NCI-H524 (cell line): ENCODE measurements at regions not wholly inside any gene's neighbourhood (a gene's known extent, or its start where the extent isn't known, plus 50 kb on each side); places are given as distances from the start of the nearest gene placed in this dataset.
A peak's percentile ranks its signal among the peaks of the same experiment; 100 is the strongest.

Experiments used
- DNase-seq, 2 experiments: peaks; one replicate each; lab custom pipeline; 2025; lab: John Stamatoyannopoulos, UW

DNA sequence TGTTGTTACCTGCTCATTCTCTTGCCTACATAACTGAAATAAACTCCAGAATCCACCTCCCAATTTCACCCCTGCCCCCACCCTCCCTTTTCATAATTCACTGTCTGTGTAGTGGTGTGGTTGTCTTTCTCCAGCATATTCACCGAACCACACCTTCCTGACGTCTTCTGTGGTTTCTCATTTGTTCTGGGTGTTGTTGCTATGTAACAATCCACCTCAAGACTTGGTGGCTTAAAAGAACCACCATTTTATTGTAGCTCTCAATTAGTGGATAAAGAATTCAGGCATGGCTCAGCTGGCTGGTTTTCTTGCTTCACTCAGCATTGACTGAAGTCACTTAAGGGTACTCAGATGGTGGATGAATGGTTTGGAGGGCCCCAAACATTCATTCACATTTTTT, 229.8 kb downstream of the MAF start:
- no peak for DNase-seq

DNA sequence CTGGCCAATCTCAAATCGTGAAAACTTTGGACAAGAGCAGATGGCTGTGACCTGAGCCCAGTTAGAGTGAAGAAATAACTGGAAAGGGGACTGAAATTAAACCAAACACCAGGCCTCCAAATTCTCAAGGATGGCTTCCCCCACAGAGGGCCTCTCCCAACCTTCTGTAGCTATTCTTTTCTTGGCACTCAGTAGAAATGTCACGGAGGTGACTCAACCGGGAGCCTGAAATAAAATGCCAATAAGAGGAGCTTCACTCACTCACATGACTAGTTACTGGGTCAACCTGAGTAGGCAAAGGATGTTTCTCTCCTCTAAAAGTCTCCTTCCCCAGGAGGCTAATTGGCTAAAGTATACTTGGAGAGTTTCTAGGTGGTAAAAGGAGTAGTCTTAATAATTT, 230.7 kb downstream of the MAF start:
- DNase-seq = no peak

DNA sequence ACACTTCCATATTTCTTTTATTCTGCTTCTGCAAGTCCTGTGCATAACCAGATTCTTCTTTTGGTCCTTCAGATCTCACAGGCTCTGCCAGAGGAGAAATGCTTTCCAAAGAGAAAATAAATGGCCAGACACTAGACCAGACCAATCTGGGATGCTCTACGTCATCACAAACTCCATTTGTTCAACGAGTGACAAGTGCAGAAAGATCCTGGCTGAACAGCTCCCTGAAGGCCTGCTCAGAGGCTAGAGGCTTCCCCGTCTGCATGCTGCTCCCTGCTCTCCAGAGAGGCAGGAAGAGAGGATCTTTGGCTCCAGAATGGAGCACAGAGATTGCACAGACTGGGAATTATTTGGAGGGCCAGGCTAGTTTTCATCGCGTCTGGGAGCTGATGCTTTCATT, 232.7 kb downstream of the MAF start:
- no peak for DNase-seq

DNA sequence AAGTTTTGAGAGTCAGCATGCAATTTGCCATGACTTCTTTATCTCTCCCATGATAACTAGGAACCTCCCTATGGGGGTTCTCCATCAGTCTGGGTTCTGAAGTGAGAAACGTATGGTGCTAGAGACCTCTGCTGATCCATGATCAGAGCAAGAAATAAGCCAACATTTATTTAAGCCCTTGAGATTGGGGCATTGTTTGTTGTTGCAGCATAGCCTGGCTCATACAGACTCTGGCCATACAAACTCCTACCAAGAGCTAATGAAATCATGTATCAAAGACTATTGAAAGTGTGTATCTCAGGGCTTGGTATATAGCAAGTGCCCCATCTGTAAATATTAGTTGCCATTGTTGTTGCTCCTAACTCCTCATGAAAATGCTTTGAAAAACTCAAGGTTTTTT, 233.9 kb downstream of the MAF start:
- no peak for DNase-seq

DNA sequence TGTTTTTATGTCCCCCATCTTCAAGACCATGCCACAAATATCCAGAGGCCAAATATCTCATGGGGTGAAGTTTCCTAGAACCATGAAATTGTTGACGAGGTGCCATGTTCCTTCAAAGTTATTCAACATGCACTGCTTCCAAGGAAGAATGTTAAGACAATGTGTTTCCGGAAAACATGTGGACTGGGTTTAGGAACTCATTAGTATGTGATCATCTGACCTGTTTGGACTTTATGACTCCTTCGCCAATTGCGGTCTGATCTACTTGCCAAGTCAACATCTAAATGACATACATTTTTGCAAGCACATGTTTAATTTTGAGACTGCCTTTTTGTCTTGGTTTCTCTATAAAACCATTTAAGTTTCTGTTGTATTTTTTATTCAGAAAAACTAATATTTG, 234.8 kb downstream of the MAF start:
- DNase-seq = no peak

DNA sequence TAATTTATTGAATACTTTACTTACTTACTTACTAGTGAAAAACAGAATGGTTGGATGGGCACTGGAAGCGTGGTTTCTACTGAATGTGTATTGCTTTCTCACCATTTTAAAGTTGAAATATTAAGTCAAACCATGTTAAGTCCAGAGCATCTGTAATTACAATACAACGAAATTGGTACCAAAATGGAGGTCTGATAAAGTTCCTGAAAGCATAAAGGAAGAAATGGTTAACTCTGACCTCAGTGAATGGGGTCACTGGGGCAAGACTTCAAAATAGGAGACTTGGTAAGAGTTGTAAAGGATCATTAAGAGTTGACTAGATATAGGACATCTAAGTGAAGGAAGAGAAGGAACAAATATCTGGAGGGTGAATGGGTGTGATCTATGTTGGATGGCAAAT, 237.1 kb downstream of the MAF start:
- no peak for DNase-seq

DNA sequence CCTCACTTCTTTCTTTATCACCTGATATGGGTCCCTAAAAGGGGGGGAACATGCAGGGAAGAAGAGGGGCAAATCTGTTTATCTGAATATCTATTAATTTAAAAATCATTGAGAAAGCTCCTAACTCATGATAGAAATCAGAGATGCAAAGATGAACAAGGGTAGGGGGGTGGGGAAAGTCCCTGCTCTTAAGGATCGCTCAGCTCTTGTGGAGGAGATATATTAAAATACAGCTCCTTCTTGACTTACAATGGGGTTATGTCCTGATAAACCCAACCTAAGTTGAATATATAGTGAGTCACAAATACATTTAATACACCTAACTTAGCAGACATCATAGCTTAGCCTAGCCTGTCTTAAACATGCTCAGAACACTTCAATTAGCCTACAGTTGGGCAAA, 237.5 kb downstream of the MAF start:
- no peak for DNase-seq

DNA sequence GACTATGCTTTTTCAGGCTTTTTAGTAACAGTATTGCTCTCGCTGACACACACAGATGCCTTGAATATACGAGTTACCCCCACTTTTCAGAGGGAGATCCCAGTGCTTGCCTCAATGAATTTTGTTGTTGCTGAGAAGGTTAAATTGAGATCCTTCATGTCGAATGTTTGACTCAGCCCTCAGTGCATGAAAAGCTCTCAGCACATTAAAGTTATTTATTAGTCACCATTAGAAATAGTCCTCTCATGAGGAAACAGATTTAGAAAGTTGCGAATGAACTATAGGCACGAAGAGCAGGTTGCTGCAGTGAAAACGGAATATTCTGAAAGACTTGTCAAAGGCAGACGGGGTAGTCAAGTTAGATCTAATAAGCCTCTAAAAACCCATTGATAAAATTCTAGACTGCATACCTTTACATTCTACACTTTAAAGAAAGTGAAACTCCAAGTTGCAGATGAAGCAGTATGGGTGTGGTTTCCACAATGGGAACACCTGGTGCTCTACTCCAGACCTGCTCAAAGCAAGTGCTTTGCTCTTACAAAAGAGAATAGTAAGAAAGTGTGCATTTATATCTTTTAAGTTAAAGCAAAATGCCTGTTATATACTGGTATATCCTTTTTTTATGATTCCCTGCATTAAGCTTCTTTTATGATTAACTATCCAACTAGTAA, 238.1 kb downstream of the MAF start:
- no peak for DNase-seq

DNA sequence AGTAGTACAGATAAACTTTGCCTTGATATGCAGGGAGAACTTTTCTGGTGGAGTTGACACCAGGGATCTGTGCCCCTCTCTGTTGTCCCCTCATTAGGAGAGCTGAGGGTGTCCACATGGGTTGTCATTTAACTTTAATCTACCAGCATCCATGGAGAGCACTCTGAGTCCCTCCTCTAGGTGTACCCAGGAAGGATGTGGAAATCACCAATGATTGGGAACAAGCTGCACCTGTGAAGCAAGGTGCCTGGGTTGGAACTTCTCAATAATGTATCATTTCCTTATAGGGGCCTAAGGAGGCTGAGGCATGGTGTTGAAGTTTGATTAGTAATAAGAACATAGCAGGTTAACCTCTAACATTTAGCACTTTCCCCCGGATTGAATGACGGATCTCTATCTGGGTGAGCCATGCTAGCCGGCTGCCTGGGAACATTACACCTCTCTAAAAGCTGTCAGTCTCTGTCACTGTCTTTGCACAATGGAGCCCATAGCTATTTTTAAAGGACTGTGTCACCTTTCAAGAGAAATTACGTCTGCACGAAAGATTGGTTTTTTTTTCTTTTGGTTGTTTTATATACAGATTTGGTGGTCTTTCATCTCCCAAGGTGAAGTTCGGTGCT, 239.3 kb downstream of the MAF start:
- DNase-seq = no peak

DNA sequence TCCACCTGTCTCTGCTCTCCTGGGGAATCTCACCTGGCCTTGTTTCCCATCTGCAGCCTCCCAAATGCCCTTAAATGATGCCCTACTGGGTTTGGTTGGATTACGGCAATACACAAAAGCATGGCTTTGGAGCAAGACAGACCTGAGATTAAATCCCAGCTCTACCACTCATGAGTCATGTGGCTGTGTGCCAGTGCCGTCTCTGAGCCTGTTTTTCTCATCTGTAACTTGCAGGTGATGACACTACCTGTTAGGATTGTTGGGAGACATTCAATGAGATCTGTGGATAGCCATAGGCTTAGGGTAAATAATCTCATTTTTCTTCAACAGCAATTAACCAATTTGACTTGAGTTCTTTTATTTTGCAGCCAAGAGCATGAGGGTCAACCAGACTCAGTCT, 240.3 kb downstream of the MAF start:
- DNase-seq = no peak

DNA sequence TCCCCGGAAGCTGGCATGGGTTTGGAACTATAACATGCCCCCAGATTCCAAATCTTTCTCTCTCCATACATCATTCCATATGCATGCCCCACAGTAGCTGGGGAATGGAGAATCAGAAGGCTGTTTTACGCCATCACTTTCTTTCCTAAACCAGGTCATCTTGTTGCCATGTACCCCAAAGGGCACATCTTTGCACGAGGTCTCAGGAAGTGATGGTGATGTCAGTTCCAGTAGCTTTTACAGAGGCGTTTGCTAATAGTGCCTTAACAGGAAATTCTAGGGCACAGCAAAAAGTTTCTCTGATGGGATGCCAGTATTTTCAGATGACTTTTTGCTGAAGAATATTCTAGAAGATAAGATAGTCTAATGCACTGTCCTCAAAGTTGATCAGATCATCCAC, 241.5 kb downstream of the MAF start:
- no peak for DNase-seq

DNA sequence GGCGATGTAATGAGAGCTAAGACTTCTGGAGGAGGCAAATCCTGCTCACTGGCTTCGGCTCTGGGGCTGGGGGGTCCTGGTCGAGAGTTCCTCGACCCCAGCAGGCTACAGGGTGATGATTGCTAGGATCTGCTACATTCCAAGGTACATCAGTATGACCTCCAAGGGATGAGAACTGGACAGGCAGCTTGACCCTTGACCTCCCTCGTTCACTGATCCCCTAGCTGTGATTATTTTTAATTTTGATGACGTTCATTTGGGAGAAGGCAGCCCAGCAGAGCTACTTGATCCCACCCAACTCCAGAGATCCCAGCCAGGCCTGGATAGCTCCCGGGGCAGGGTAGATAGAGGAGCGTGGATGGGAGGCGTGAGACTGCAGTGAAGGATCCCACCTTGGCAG, 242.3 kb downstream of the MAF start:
- DNase-seq = no peak

DNA sequence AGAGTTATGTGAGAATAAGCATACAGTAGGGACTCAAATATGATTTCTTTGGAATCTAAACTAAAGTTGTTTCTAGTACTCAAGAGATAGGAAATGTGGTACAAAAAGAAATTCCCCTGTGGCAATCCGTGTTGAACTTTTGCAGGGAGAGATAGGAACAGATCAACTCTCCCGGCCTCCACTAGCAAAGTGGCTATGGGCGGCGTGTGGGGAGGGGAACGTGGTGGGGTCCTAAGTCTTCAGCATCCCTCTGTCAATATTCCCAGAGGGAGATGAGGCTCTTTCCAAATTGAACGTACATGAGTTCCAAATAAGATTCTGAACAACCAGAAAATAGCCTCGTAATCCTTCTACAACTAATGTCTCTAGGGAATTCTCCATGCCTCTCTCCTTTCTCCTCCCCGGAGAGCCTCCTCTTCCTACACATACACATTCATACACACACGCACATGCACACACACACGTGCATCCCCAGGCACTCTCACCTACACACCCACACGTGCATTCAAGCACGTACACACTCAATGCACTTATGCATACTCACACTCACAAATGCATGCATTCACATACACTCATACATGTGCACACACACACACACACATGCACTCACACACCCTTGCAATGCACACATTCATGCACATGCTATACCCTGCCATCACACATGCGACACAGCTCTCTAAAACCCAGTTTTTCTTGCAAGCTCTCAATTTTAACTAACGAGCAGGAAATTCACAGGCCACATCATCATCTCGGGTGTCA, 244.8 kb downstream of the MAF start:
- DNase-seq = no peak

DNA sequence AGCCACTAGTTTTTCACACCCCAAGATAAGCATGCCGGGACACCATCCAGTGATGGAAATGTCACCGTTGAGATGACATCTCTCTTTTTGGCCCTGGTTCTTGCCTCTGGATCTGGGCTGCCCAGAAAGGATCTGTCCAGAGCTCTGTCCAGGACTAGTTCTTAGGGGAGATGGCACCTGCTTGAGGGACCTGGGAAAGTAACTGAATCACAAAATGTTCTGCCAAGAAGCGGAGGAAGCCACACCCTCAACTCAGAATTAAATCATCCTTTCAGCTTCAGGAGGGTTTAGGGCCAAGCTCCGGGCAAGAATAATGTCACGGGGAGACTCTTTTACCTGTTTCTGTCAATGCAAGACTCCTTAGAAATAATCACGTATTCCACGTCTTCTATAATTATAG, 248.6 kb downstream of the MAF start:
- DNase-seq = no peak

DNA sequence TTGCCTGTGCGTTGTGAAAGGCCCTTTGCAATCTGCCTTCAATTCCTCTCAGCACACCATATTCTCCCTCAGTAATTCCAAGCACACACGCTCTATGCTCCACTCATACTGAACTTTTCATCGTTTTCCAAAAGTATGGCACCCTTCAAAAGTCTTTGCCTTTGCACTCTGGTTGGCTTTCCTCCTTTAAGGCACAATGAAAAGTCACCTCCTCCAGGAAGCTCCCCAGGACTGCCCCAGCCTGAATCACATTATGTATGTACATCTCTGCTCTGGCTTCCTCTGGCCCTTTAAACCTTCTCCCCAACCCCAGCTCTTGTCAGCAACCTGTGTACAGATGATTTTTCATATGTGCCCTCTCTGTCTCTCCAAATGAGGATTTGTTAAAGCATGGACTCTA, 250.7 kb downstream of the MAF start:
- DNase-seq = no peak

DNA sequence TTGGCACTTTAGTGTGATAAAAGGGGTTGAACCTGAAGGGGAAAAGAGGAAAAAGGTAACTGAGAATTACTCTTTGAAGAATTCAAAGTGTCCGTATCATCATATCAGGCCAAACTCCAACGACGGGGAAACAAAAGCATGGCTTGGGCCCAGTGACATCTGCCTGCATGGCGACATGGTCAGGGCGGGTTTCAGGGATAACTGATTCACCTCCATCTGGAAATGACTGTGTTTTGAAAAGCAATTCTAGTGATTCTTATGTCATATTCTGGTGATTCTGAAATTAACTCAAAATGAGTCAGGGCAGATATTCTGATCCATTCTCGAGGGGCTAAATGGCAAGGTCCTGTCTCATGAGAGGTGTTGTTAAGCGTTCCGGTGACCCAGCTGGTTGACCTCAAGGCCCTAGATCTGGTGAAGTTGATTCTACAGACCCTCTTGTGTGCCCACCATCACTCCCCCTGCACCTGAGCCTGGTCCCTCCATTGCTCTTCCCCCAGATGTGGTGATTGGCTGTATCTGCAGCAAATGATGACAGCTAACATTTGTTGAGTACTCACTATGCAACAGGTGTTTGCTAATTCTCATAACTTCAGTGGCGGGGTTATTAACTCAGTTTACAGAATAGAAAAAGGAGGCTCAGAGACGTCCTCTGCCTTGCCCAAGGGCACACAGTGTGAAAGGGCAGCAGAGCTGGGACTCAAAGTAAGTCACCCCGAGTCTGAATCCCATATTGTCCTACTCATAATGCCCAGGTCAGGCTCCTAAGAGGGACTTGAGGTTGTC, 251.8 kb downstream of the MAF start:
- DNase-seq = no peak

DNA sequence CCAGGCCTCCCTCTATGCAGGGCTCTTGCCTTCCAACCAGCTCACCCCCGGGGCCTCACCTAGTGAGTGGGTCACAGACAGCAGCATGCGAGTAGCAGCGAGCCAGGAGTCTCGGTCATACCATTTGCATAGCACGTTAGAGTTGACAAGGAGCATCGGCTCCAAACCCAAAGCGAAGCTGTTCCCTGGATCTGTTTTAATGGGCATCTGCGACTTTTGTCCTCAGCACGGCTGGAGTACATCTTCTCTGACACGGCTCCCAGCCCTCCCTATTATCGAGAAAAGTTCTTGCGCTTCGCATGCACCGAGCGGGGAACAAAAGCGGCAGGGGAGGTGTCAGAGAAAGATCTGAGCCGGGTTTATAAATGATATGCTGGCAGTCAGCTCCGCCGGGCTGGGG, 253.3 kb downstream of the MAF start:
- no peak for DNase-seq

DNA sequence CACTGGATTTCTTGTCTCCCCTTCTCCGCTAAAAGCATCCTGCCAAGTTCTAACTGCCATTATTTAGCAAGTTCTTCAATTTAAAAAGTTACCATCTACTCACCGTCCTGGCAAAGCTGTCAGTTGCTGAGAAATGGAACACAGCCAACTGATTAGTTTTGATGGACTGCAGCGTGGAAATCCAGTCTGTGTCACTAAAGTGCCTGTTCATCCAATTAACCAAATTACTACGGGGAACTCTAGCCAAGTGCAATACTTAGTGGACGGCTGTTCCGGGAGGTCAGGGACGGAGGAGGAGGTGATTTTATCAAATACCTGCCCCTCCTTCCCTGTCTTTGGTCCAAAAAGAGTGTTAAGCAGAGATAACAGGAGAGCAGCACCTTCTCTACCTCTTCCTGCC, 260.7 kb downstream of the MAF start:
- peak; percentile 46 to 64 for DNase-seq

DNA sequence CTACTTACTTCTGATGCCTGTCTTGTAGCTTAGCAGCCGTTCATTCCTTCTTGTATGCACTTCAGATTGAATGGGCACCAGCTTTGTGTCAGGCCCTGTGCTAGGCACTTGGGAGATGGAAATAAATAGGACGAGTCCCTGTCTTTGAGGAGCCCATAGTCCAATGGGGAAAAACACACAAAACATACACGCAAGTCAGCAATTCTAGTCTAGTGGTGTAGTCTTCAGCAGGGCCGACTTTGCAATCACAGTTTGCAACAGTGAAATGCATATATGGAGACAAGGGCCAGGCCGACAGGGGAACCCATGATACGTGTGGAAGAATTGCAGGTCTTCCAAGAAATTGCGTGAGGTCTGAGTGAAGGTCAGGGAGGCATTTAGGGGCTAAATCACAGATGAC, 262.6 kb downstream of the MAF start:
- DNase-seq = no peak

DNA sequence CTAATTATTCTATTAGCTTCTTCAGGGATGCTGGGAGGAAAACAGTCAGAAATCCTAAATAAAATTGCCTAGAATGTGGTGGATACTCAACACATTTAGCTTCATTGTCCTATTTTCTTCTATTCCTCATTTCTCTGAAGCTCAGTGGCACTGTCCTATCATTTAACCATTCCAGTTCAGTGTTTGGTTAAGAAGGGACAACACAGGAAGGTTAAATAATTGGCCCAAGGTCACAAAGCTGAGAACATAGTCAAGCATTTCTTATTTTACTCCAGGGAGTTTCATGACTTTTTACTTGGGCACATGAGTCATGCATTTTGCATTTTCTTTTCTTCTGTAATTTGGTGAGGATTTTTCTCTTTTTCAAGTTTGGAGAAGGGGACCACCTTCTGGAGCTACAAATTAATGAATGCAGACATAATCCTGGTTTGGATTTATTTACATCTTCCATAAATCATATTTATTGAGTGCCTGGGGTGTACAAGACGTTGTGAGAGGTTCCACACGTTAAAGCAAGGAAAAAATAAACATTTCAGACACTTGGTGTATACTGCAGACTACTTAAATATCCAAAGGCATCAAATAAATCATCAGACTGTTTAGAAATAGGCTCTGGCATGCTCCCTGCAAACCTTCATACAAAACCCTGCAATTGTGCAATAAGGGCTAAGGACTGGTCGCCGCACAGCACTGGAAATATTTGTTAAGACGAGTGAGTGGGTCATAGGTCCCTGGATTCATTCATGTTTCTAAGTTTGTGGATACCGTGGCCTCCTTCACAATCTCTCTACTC, 263.9 kb downstream of the MAF start:
- no peak for DNase-seq

DNA sequence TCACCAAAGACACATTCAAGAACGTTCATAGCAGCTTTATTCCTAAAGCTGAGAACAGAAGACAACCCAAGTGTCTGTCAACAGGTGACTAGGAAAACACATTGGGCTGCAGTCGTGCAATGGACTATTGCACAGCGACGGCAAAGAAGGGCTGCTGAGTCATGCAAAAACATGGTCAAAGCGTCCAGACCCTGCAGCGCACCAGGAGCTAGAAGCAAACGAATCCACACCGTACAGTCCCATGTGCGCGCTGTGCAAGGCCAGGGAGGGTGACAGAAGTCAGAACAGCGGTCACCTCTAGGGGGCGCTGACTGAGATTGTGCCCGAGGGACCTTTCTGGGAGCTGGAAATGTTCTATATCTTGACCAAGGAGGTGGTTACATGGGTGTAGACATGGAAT, 266.4 kb downstream of the MAF start:
- DNase-seq = no peak

DNA sequence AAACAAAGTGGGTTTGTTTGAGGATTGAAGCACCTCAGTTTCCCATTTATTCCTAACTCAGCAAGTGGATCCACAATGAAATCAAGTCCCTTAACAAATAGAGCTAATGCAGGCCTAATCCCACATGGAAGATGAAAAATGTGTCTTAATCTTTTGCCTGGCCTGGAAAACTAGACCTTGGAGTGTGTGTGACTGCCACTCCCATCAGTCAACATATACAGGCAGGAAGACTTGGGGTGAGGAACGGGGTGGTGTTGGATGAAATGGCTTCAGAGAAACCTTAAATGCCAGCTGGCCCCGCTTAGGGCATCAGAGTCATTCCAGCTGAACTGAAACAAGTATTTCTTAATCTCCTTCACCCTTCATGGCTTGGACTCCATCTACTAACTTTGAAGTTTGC, 269.5 kb downstream of the MAF start:
- DNase-seq = no peak
